ENCODE measurements at regions not wholly inside any gene's neighbourhood (a gene's known extent, or its start where the extent isn't known, plus 50 kb on each side); places are given as distances from the start of the nearest gene placed in this dataset.
"Not testable (repeated sequence)": the region's sequence is repeated elsewhere in the genome, so short reads cannot be mapped to it uniquely, and the experiment has no call there.

DNA sequence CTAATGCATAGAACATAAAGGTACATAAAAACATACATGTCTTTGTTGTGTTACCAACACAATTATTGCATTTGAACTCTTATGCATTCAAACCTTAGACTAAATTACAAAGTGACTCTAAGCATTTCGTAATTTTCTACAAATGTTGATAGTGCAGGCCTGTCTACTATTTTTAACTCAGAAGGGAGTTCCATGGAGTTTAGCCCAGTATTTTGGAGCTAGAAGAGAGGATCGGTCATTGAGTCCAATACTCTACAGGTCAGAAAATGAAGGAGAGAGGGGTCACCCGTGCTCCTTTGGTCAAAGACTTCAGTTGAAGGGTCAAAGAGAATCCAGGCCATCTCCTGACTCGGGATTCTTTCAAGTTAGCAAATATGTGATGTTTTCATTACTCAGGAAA is 55.3 kb upstream of the SRRM3 start:
- no peak overlapping the region for H3K27ac ChIP-seq

DNA sequence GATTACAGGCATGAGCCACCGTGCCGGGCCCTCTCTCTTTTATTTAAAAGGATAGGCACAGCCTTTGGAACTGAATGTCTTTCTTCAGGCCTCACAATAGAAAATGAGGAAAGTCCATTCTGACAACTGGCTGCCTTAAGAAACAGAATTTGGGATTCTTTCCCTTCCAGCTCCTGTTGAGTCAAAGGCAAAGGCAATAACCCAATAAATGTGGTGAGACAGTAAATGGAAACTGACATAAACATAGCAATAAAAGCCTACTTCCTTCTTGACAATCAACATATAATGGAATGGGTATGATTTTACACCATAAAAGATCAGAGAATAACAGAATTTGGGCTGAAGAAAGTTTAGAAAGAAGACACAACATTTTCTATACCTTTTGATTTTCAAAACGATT is 52.7 kb upstream of the SRRM3 start:
- H3K27ac ChIP-seq, result not testable (repeated sequence)

More for the DNA sequence above, 55.3 kb upstream of the SRRM3 start:
- TF ChIP-seq, protein P1, sequence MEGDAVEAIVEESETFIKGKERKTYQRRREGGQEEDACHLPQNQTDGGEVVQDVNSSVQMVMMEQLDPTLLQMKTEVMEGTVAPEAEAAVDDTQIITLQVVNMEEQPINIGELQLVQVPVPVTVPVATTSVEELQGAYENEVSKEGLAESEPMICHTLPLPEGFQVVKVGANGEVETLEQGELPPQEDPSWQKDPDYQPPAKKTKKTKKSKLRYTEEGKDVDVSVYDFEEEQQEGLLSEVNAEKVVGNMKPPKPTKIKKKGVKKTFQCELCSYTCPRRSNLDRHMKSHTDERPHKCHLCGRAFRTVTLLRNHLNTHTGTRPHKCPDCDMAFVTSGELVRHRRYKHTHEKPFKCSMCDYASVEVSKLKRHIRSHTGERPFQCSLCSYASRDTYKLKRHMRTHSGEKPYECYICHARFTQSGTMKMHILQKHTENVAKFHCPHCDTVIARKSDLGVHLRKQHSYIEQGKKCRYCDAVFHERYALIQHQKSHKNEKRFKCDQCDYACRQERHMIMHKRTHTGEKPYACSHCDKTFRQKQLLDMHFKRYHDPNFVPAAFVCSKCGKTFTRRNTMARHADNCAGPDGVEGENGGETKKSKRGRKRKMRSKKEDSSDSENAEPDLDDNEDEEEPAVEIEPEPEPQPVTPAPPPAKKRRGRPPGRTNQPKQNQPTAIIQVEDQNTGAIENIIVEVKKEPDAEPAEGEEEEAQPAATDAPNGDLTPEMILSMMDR (conservative IDR thresholded peaks at IDR 0.05), result no peak

DNA sequence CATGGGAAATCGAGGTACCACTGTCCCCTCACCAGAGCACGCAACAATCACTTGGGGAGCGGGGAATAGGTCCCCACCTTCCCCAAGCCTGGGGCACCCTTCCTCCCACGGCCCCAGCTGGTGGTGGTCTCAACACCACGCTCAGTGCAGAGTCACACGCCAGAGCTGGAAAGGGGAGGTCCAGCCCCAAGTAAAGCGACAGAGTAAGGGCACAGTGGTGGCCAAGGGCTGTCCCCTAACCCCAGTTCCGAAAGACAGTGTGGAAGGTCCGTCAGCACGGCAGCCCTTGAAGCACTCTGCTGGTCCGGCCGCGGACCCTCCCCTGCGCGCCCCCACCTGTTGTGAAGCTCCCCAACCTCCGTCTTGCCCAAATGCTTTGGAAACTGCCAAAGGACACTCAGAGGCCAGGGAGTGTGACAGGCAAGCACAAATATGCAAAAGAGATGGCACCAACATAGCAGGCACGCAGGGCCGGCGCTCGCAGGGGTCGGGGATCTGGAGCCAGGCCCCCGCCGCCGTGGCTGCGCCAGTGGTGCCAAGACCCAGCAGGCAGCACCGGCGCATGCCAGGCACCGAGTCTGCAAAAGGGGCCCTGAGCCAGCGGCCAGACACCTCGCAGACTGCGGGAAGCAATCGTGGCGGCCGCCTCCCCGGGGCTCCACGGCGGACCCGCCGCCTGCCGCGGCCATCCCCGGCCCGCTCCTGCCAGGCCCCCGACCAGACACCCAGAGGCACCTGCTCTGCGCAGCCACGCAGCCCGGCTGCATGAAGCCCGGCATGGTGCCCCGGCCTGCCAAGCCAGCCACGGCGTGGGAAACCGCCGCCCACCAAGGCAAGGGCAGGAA is 51.6 kb upstream of the SRRM3 start:
- no peak overlapping the region for H3K27ac ChIP-seq
- TF ChIP-seq, protein P1 (conservative IDR thresholded peaks at IDR 0.05), result no peak
